ENCODE measurements at regions not wholly inside any gene's neighbourhood (a gene's known extent, or its start where the extent isn't known, plus 50 kb on each side); places are given as distances from the start of the nearest gene placed in this dataset.

GRCh38 chr1:195026792-195027191 lies 1581.4 kb downstream of the KCNT2 start:
- TF ChIP-seq CTCF (IDR thresholded peaks at IDR 0.05; ENCODE audit: low read depth, low read length, poor library complexity, severe bottlenecking) (no peak), EZH2phosphoT487 (IDR thresholded peaks at IDR 0.05; ENCODE audit: borderline replicate concordance, low read length) (no peak)
